ENCODE measurements at regions not wholly inside any gene's neighbourhood (a gene's known extent, or its start where the extent isn't known, plus 50 kb on each side); places are given as distances from the start of the nearest gene placed in this dataset.

GRCh38 chr3:147191795-147192385 lies 214.5 kb downstream of the ZIC4 start:
- no peaks in the 10 kb centered on the region for H3K36me3 ChIP-seq (ENCODE audit: low read depth)
- no peaks in the 10 kb centered on the region for H3K9me3 ChIP-seq (ENCODE audit: severe bottlenecking)
- H3K27ac ChIP-seq (ENCODE audit: poor library complexity, severe bottlenecking): no peak overlapping the region
- ATAC-seq (ENCODE audit: low read depth) (0 out of 3 replicates have a peak, but pooled peaks have one; percentile 36), DNase-seq (ENCODE audit: low spot score) (no peak)
- TF ChIP-seq CTCF (IDR thresholded peaks at IDR 0.05; ENCODE audit: poor library complexity, severe bottlenecking): peak; percentile 82
- no peaks in the 10 kb centered on the region for H3K4me1 ChIP-seq (ENCODE audit: insufficient read depth, poor library complexity, severe bottlenecking)
- no peaks in the 10 kb centered on the region for H3K27me3 ChIP-seq (ENCODE audit: insufficient read depth, poor library complexity, severe bottlenecking)
- H3K4me3 ChIP-seq (ENCODE audit: severe bottlenecking): no peak overlapping the region

DNA sequence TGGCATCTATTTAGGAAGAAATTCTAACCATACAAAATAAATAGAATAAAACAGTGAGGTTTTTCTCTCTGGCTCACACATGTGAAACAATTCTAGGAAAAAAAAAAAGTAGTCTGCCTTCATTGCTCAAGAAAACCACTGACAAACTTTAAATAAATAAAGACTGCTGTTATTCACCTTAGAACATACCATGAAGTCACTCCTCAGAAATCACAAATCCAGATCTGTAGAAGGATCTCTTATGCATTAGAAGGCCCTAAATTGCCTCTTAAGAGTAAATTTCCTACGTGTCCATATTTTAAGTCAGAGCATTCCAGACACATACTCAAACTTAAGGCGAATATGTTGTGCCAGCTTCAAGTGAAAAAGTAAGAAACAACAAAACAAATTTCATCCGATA lies 217.3 kb downstream of the ZIC4 start:
- no peaks in the 10 kb centered on the region for H3K27me3 ChIP-seq (ENCODE audit: insufficient read depth, poor library complexity, severe bottlenecking)
- H3K4me1 ChIP-seq (ENCODE audit: insufficient read depth, poor library complexity, severe bottlenecking): no peaks in the 10 kb centered on the region
- H3K27ac ChIP-seq (ENCODE audit: poor library complexity, severe bottlenecking): no peak overlapping the region
- H3K4me3 ChIP-seq (ENCODE audit: severe bottlenecking): no peak overlapping the region
- ATAC-seq (ENCODE audit: low read depth) (no peak), DNase-seq (ENCODE audit: low spot score) (no peak)
- TF ChIP-seq CTCF (IDR thresholded peaks at IDR 0.05; ENCODE audit: poor library complexity, severe bottlenecking): no peak
- no peaks in the 10 kb centered on the region for H3K9me3 ChIP-seq (ENCODE audit: severe bottlenecking)
- H3K36me3 ChIP-seq (ENCODE audit: low read depth): no peaks in the 10 kb centered on the region

DNA sequence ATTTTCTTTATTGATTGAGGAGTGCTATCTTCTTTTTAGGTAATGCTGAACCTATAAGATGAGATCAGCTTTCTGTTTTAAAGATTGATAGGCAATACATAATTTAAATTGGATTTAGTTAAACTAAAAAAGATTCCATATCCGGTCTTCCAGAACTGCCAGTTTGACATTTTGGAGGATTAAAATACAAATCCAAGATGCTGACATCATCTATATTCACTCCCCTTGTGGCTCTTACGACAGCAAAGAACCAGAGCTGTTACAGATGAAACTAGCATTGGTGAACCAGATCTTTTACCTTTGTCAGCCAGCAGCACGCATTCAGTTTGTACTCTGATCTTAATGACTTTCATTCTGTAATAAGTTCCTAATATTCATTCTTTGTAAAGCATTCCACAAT lies 218.7 kb downstream of the ZIC4 start:
- Histone ChIP-seq H3K36me3 (ENCODE audit: low read depth) (no peaks in the 10 kb centered on the region), H3K4me3 (ENCODE audit: severe bottlenecking) (no peak overlapping the region), H3K4me1 (ENCODE audit: insufficient read depth, poor library complexity, severe bottlenecking) (no peaks in the 10 kb centered on the region), H3K9me3 (ENCODE audit: severe bottlenecking) (no peaks in the 10 kb centered on the region), H3K27ac (ENCODE audit: poor library complexity, severe bottlenecking) (no peak overlapping the region), H3K27me3 (ENCODE audit: insufficient read depth, poor library complexity, severe bottlenecking) (no peaks in the 10 kb centered on the region)
- DNase-seq (ENCODE audit: low spot score): no peak
- ATAC-seq (ENCODE audit: low read depth): no peak
- no peak for TF ChIP-seq CTCF (IDR thresholded peaks at IDR 0.05; ENCODE audit: poor library complexity, severe bottlenecking)

DNA sequence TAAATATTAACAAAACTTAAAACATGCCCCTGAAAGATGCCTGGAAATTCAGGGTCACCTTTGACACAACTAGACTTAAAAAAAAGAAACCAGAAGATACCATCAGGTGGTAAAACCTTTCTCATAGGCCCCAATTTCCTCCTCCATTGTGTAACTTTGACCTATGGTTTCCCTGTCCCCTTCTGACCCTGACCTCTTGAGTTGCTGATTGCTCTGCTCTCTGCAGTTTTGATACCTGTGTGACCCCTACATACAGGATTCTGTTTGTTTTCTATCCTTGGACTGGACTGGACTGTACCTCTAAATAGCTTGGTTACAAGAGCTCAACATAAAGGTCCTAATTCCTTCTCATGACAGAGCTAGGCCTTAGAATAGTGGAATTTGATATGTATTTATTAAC lies 220.6 kb downstream of the ZIC4 start:
- no peak overlapping the region for H3K4me3 ChIP-seq (ENCODE audit: severe bottlenecking)
- no peaks in the 10 kb centered on the region for H3K36me3 ChIP-seq (ENCODE audit: low read depth)
- H3K4me1 ChIP-seq (ENCODE audit: insufficient read depth, poor library complexity, severe bottlenecking): no peaks in the 10 kb centered on the region
- no peaks in the 10 kb centered on the region for H3K9me3 ChIP-seq (ENCODE audit: severe bottlenecking)
- no peak overlapping the region for H3K27ac ChIP-seq (ENCODE audit: poor library complexity, severe bottlenecking)
- TF ChIP-seq CTCF (IDR thresholded peaks at IDR 0.05; ENCODE audit: poor library complexity, severe bottlenecking): no peak
- ATAC-seq (ENCODE audit: low read depth): no peak
- no peak for DNase-seq (ENCODE audit: low spot score)
- H3K27me3 ChIP-seq (ENCODE audit: insufficient read depth, poor library complexity, severe bottlenecking): no peaks in the 10 kb centered on the region

- no peak for DNase-seq (ENCODE audit: low spot score)
- H3K4me3 ChIP-seq (ENCODE audit: severe bottlenecking): no peak overlapping the region
- H3K4me1 ChIP-seq (ENCODE audit: insufficient read depth, poor library complexity, severe bottlenecking): no peaks in the 10 kb centered on the region
- no peak for ATAC-seq (ENCODE audit: low read depth)
- no peaks in the 10 kb centered on the region for H3K27me3 ChIP-seq (ENCODE audit: insufficient read depth, poor library complexity, severe bottlenecking)
- H3K27ac ChIP-seq (ENCODE audit: poor library complexity, severe bottlenecking): no peak overlapping the region
- H3K9me3 ChIP-seq (ENCODE audit: severe bottlenecking): no peaks in the 10 kb centered on the region
- no peaks in the 10 kb centered on the region for H3K36me3 ChIP-seq (ENCODE audit: low read depth)
- TF ChIP-seq CTCF (IDR thresholded peaks at IDR 0.05; ENCODE audit: poor library complexity, severe bottlenecking): no peak
Measured at GRCh38 chr3:147184794-147185193, 221.5 kb downstream of the ZIC4 start.
